GM12878 (cell line): ENCODE measurements at regions not wholly inside any gene's neighbourhood (a gene's known extent, or its start where the extent isn't known, plus 50 kb on each side); places are given as distances from the start of the nearest gene placed in this dataset.

Experiments
- CUX1 ChIP-seq: IDR thresholded peaks from 2 replicates; pipeline ENCODE4 v1.6.1; 2012; ENCODE audit warnings: improper control_type of control experiment, low read depth, low read length; ENCODE audit not compliant: insufficient replicate concordance
- EP300 ChIP-seq, 2 experiments: fragments of 150-350 bp in 1 of 2; IDR thresholded peaks; 2 replicates each; pipeline ENCODE4 v1.6.1; 2011 to 2012; ENCODE audit warnings: low read depth in 2 of 2, low read length in 2 of 2, borderline replicate concordance in 1 of 2, improper control_type of control experiment in 1 of 2, inconsistent platforms in 1 of 2; ENCODE audit not compliant: control insufficient read depth in 1 of 2
- GABPA ChIP-seq: IDR thresholded peaks from 2 replicates; pipeline ENCODE4 v1.6.1; 2014; ENCODE audit warnings: antibody characterized with exemption, low read depth, mild to moderate bottlenecking, inconsistent platforms
- HCFC1 ChIP-seq: fragments of 150-350 bp; IDR thresholded peaks from 2 replicates; pipeline ENCODE4 v1.6.1; 2014; ENCODE audit warnings: low read length
- HDAC2 ChIP-seq: fragments of 200-600 bp; sonication (generic); IDR thresholded peaks from 2 replicates; pipeline ENCODE4 v1.6.1; 2017
- PML ChIP-seq: IDR thresholded peaks from 2 replicates; pipeline ENCODE4 v1.6.1; 2012; ENCODE audit warnings: low read length, inconsistent platforms
- POLR2A ChIP-seq: IDR thresholded peaks from 2 replicates; pipeline ENCODE4 v1.6.1; 2011; ENCODE audit warnings: low read depth, mild to moderate bottlenecking, low read length
- POLR2AphosphoS2 ChIP-seq: IDR thresholded peaks from 2 replicates; pipeline ENCODE4 v1.6.1; 2011; ENCODE audit warnings: low read depth, mild to moderate bottlenecking, low read length, improper control_type of control experiment, moderate library complexity
- RFX5 ChIP-seq: IDR thresholded peaks from 2 replicates; pipeline ENCODE4 v1.6.1; 2011; ENCODE audit warnings: low read depth, low read length, improper control_type of control experiment
- SIN3A ChIP-seq: IDR thresholded peaks from 2 replicates; pipeline ENCODE4 v1.6.1; 2012; ENCODE audit warnings: low read depth, low read length, improper control_type of control experiment
- SPI1 ChIP-seq: IDR thresholded peaks from 2 replicates; pipeline ENCODE4 v1.6.1; 2011; ENCODE audit warnings: low read depth, mild to moderate bottlenecking, low read length, moderate library complexity, borderline replicate concordance; ENCODE audit not compliant: insufficient read depth
- SREBF2 ChIP-seq: IDR thresholded peaks from 2 replicates; pipeline ENCODE4 v1.6.1; 2012; ENCODE audit warnings: mild to moderate bottlenecking, low read length
- TF ChIP-seq, protein P1 (sequence below), 3 experiments: IDR thresholded peaks in 2 of 3; conservative IDR thresholded peaks in 1 of 3; 2 replicates each; pipeline ENCODE4 v1.5.1; 2011; ENCODE audit warnings: low read depth in 3 of 3, low read length in 3 of 3, mild to moderate bottlenecking in 3 of 3, control low read depth in 2 of 3, moderate library complexity in 2 of 3, inconsistent platforms in 1 of 3, mixed read lengths in 1 of 3; ENCODE audit not compliant: control insufficient read depth in 2 of 3, insufficient read depth in 1 of 3; ENCODE audit errors: extremely low read depth in 1 of 3
- TF ChIP-seq, protein P2 (sequence below): IDR thresholded peaks from 2 replicates; pipeline ENCODE4 v1.6.1; 2012; ENCODE audit warnings: mild to moderate bottlenecking, low read depth, low read length

GRCh38 chr17:74006371-74006770 lies 197.1 kb upstream of the RPL38 start:
- TF ChIP-seq POLR2AphosphoS2: no peak
- TF ChIP-seq, protein P1, sequence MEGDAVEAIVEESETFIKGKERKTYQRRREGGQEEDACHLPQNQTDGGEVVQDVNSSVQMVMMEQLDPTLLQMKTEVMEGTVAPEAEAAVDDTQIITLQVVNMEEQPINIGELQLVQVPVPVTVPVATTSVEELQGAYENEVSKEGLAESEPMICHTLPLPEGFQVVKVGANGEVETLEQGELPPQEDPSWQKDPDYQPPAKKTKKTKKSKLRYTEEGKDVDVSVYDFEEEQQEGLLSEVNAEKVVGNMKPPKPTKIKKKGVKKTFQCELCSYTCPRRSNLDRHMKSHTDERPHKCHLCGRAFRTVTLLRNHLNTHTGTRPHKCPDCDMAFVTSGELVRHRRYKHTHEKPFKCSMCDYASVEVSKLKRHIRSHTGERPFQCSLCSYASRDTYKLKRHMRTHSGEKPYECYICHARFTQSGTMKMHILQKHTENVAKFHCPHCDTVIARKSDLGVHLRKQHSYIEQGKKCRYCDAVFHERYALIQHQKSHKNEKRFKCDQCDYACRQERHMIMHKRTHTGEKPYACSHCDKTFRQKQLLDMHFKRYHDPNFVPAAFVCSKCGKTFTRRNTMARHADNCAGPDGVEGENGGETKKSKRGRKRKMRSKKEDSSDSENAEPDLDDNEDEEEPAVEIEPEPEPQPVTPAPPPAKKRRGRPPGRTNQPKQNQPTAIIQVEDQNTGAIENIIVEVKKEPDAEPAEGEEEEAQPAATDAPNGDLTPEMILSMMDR (IDR thresholded peaks at IDR 0.05 in 2 of 3, conservative IDR thresholded peaks at IDR 0.05 in 1 of 3; ENCODE audit: control insufficient read depth in 2 of 3, extremely low read depth in 1 of 3, insufficient read depth in 1 of 3, low read depth in 3 of 3, low read length in 3 of 3): no peak
- no peak for TF ChIP-seq SREBF2
- TF ChIP-seq, protein P2, sequence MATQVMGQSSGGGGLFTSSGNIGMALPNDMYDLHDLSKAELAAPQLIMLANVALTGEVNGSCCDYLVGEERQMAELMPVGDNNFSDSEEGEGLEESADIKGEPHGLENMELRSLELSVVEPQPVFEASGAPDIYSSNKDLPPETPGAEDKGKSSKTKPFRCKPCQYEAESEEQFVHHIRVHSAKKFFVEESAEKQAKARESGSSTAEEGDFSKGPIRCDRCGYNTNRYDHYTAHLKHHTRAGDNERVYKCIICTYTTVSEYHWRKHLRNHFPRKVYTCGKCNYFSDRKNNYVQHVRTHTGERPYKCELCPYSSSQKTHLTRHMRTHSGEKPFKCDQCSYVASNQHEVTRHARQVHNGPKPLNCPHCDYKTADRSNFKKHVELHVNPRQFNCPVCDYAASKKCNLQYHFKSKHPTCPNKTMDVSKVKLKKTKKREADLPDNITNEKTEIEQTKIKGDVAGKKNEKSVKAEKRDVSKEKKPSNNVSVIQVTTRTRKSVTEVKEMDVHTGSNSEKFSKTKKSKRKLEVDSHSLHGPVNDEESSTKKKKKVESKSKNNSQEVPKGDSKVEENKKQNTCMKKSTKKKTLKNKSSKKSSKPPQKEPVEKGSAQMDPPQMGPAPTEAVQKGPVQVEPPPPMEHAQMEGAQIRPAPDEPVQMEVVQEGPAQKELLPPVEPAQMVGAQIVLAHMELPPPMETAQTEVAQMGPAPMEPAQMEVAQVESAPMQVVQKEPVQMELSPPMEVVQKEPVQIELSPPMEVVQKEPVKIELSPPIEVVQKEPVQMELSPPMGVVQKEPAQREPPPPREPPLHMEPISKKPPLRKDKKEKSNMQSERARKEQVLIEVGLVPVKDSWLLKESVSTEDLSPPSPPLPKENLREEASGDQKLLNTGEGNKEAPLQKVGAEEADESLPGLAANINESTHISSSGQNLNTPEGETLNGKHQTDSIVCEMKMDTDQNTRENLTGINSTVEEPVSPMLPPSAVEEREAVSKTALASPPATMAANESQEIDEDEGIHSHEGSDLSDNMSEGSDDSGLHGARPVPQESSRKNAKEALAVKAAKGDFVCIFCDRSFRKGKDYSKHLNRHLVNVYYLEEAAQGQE: no peak
- no peak for TF ChIP-seq GABPA
- TF ChIP-seq HDAC2: no peak
- TF ChIP-seq POLR2A: no peak
- TF ChIP-seq EP300 (IDR thresholded peaks at IDR 0.05; ENCODE audit: borderline replicate concordance in 1 of 2, control insufficient read depth in 1 of 2, low read depth in 2 of 2, low read length in 2 of 2): no peak
- no peak for TF ChIP-seq SIN3A
- no peak for TF ChIP-seq SPI1
- TF ChIP-seq RFX5: no peak
- TF ChIP-seq PML: no peak
- no peak for TF ChIP-seq HCFC1
- TF ChIP-seq CUX1: no peak
